ENCODE measurements at regions not wholly inside any gene's neighbourhood (a gene's known extent, or its start where the extent isn't known, plus 50 kb on each side); places are given as distances from the start of the nearest gene placed in this dataset.
"Not testable (repeated sequence)": the region's sequence is repeated elsewhere in the genome, so short reads cannot be mapped to it uniquely, and the experiment has no call there.

GRCh38 chr7:106582365-106582764 lies 78.6 kb downstream of the CCDC71L start:
- no peak for TF ChIP-seq CTCF (conservative IDR thresholded peaks at IDR 0.05)
- H3K27ac ChIP-seq: no peak overlapping the region

GRCh38 chr7:106579086-106579485 lies 81.9 kb downstream of the CCDC71L start:
- not testable (repeated sequence) for H3K27ac ChIP-seq

GRCh38 chr7:106575138-106575823 lies 85.7 kb downstream of the CCDC71L start:
- no peak for TF ChIP-seq CTCF (conservative IDR thresholded peaks at IDR 0.05)

GRCh38 chr7:106573738-106574137 lies 87.2 kb downstream of the CCDC71L start:
- no peak for TF ChIP-seq CTCF (conservative IDR thresholded peaks at IDR 0.05)
- no peak overlapping the region for H3K27ac ChIP-seq

More at GRCh38 chr7:106575138-106575823, 85.7 kb downstream of the CCDC71L start:
- no peak overlapping the region for H3K27ac ChIP-seq

- H3K27ac ChIP-seq: no peak overlapping the region
- TF ChIP-seq CTCF (conservative IDR thresholded peaks at IDR 0.05): no peak
These were observed 87.8 kb downstream of the CCDC71L start for GRCh38 chr7:106573125-106573663.

GRCh38 chr7:106572394-106573124 lies 88.4 kb downstream of the CCDC71L start:
- no peak overlapping the region for H3K27ac ChIP-seq
- TF ChIP-seq CTCF (conservative IDR thresholded peaks at IDR 0.05): no peak

GRCh38 chr7:106571563-106571962 lies 89.4 kb downstream of the CCDC71L start:
- H3K27ac ChIP-seq: no peak overlapping the region
- TF ChIP-seq CTCF (conservative IDR thresholded peaks at IDR 0.05): no peak
